Stimulated activated naive CD8-positive, alpha-beta T cell treated with anti-CD3 and anti-CD28 coated beads, Interleukin-15, Interleukin-2, amounts not matched to agents 100 U/mL and 50 U/mL, for 24 hours (primary cell): ENCODE measurements at regions not wholly inside any gene's neighbourhood (a gene's known extent, or its start where the extent isn't known, plus 50 kb on each side); places are given as distances from the start of the nearest gene placed in this dataset.
A peak's percentile ranks its signal among the peaks of the same experiment; 100 is the strongest.

Experiments
- ATAC-seq: fragments of 150-1000 bp; cut with Tn5 transposase; one replicate; pipeline ENCODE4 v1.10.0; 2021
- DNase-seq: peaks from one replicate; pipeline ENCODE4 v3.0.0; 2021

DNA sequence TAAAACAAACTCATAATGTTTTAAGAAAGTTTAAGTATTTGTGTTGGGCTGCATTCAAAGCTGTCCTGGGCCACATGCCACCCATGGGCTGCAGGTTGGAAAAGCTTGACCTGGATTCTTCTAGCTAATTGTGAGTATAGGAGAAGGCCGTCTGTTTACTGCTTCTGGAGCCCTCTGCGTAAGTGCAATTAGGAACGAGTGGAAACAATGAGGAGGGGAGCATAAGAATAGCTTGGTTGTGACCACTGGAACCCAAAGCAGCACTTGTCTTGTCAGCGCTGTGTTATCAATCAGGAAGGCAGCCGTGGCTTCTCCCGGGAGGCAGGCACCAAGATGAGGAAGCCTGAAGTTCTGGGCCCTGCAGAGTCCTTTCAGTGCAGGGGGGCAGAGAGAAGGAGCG, 110.4 kb upstream of the MBNL2 start:
- DNase-seq (no peak), ATAC-seq (no peak)

DNA sequence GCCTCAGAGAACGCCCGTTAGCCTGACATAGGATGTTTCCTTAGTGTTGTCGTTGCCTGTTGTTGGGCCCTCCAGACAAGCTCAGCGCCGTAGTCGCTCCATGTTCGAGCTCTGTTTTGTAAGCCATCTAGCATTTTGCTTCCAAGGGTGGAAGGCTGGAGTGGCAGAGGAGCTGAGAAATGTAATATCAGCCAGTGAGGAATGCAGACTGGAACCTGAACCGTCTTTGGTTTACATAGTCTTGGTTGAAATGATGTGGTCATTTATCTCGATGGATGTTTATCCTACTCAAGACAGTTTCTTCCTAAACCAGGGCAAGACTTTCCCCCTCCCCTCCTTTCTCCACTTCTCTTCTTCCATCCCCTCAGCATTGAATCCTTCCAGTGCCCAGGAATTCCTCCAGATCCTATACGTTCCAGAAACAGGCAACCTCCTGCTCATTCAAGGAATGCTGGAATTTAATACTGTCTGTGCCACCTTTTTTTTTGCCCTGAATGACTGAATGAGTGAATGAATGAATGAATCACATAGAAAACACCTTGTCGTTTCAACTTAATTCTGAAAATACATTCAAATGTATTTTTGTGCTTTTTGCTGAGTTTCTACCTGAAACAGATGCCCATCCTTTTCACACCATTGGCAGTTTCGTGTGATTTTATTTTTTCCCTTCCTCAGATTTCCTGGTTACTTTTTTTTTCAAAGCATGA, 109.5 kb upstream of the MBNL2 start:
- ATAC-seq (no peak), DNase-seq (no peak)

- no peak for ATAC-seq
Measured at GRCh38 chr13:97113231-97114001, 108.7 kb upstream of the MBNL2 start.

DNA sequence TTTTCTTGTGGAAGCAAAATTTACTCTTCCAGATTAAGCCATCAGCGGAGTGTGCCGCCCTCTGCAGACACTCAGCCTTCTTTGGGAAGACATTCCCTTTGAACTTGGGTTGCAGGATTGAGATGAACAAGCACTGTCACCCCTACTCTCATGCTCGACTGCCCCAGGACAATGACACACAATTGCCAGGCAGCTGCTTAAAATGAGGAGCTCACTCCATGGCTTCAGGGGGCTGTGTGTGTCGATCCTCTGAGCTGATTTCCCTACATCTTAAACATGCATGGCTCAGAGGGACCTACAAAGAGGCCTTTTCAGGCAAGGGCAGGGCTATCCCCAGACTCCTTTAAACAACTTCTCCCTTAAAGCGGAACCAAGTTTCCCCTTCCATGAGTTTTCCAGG, 107.5 kb upstream of the MBNL2 start:
- ATAC-seq = no peak
- no peak for DNase-seq

More at GRCh38 chr13:97113231-97114001, 108.7 kb upstream of the MBNL2 start:
- no peak for DNase-seq

DNA sequence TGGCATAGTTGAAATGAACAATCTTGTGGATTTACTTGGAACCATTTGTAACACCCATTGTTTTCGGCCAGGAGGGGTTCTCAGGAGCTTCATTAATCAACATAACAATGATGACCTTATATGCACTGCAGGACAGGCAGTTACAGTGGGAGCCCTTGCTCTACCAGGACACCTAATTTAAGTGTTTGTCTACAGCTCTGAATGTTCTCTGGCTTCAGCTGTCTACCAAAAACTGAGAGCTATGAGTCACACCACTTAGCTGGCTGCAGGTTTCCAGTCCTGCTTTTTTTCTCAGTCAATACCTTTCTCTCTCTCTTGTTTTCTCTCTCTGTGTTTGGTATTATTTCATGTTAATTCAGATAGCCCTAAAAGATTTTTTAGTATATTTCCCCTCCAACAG, 105.4 kb upstream of the MBNL2 start:
- ATAC-seq = peak; percentile 45

GRCh38 chr13:97117388-97117910, 104.7 kb upstream of the MBNL2 start:
- DNase-seq = no peak
- ATAC-seq = no peak

More for the DNA sequence above, 105.4 kb upstream of the MBNL2 start:
- no peak for DNase-seq

GRCh38 chr13:97119943-97120342, 102.2 kb upstream of the MBNL2 start:
- no peak for DNase-seq
- no peak for ATAC-seq

- DNase-seq = no peak
- peak; percentile 76 for ATAC-seq
Measured at GRCh38 chr13:97120346-97120745, 101.8 kb upstream of the MBNL2 start.

- no peak for DNase-seq
- no peak for ATAC-seq
Measured at GRCh38 chr13:97120976-97121375, 101.2 kb upstream of the MBNL2 start.

GRCh38 chr13:97121894-97122293, 100.2 kb upstream of the MBNL2 start:
- ATAC-seq (no peak), DNase-seq (no peak)

- no peak for ATAC-seq
- DNase-seq = no peak
Measured at GRCh38 chr13:97122381-97122996, 99.6 kb upstream of the MBNL2 start.

DNA sequence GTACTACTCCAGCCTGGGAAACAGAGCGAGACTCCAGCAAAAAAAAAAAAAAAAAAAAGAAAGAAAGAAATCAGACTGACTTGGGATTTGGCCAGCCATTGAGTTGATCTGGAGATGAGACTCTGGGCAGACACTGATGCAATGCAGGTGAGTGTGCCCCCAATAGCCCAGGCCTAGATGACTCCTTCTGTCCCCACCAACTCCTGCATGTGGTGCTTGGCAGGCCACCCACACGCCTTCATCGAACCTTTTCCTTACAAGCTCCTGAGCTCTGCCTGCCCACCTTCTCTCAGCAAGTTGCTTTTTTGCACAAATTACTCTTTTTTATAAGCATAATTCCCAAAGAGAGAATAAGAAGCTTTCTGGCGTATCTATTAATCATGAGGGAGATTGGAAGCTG, 97.9 kb upstream of the MBNL2 start:
- ATAC-seq (no peak), DNase-seq (no peak)

- ATAC-seq (peak; percentile 34), DNase-seq (peak; percentile 19)
Measured at GRCh38 chr13:97124915-97125809, 97.0 kb upstream of the MBNL2 start.

GRCh38 chr13:97125810-97126738, 96.1 kb upstream of the MBNL2 start:
- DNase-seq = peak; percentile 13
- ATAC-seq = peak; percentile 88

DNA sequence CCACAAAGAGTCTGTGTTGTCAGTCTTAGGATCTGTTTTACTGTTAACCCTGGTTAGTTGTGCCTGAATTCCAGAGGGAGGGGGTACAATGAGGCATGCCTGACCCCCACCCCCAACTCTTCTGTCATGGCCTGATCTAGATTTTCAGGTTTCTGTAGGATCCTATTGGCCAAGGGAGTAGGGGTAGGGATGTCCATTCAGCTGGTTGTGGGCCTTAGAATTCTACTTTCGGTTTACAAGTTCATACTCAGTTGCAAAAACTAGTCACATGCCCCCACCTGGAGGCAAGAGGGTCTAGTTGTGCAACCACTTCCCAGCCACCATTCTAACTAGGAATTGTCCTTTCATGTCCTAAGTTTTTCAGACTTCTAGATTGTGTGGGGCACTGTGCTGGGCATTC, 94.3 kb upstream of the MBNL2 start:
- DNase-seq (no peak), ATAC-seq (no peak)

DNA sequence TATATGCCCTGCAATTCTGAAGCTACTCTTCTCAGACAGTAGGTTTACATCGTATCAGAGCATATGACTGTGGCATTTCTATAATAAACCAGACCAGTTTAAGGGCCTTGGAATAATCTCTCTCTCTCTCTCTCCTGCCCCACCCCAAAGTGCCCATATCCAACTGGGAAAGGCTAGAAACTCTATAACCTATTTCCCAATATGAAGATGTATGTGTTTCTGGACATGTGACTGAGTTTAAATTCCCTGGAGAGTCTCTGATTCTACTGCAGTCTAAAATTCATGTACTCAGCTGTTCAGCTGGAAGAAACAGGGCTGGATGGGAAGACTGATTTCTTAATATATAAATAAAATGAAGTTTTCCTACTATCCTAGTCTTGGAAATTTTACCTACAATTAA, 91.9 kb upstream of the MBNL2 start:
- no peak for ATAC-seq

GRCh38 chr13:97131447-97131846, 90.7 kb upstream of the MBNL2 start:
- DNase-seq (no peak), ATAC-seq (no peak)

More for the DNA sequence above, 91.9 kb upstream of the MBNL2 start:
- DNase-seq = no peak

GRCh38 chr13:97133554-97133953, 88.6 kb upstream of the MBNL2 start:
- DNase-seq (no peak), ATAC-seq (no peak)

GRCh38 chr13:97133955-97134354, 88.2 kb upstream of the MBNL2 start:
- ATAC-seq (no peak), DNase-seq (no peak)

- DNase-seq (no peak), ATAC-seq (no peak)
Measured at GRCh38 chr13:97134364-97135095, 87.6 kb upstream of the MBNL2 start.
